Trophoblast cell (in vitro differentiated cells and primary cell): ENCODE measurements at regions not wholly inside any gene's neighbourhood (a gene's known extent, or its start where the extent isn't known, plus 50 kb on each side); places are given as distances from the start of the nearest gene placed in this dataset.

Source experiments
- DNase-seq, 2 donors: peaks; one replicate each; pipeline ENCODE4 v3.0.0-alpha.2; 2016
- H2AFZ ChIP-seq: 2 replicates; pipeline ENCODE4 v1.6.1; 2013; ENCODE audit warnings: low read length, moderate library complexity, mild to moderate bottlenecking; ENCODE audit not compliant: insufficient read depth, poor library complexity
- H2AK5ac ChIP-seq: 2 replicates; pipeline ENCODE4 v1.6.1; 2013; ENCODE audit warnings: mild to moderate bottlenecking, low read length
- H2BK120ac ChIP-seq: 2 replicates; pipeline ENCODE4 v1.6.1; 2013; ENCODE audit warnings: low read length, mild to moderate bottlenecking, moderate library complexity; ENCODE audit not compliant: insufficient read depth, poor library complexity
- H2BK12ac ChIP-seq: 2 replicates; pipeline ENCODE4 v1.6.1; 2013; ENCODE audit warnings: mild to moderate bottlenecking, low read length, moderate library complexity
- H2BK5ac ChIP-seq: 2 replicates; pipeline ENCODE4 v1.6.1; 2013; ENCODE audit warnings: low read length, low read depth, moderate library complexity, mild to moderate bottlenecking; ENCODE audit not compliant: poor library complexity
- H3K14ac ChIP-seq: 2 replicates; pipeline ENCODE4 v1.6.1; 2013; ENCODE audit warnings: mild to moderate bottlenecking, low read length
- H3K18ac ChIP-seq: 2 replicates; pipeline ENCODE4 v1.6.1; 2013; ENCODE audit warnings: mild to moderate bottlenecking, low read length
- H3K23ac ChIP-seq: 2 replicates; pipeline ENCODE4 v1.6.1; 2013; ENCODE audit warnings: low read length
- H3K27ac ChIP-seq: 2 replicates; pipeline ENCODE4 v1.5.1; 2013; ENCODE audit warnings: low read depth, mild to moderate bottlenecking, inconsistent platforms, low read length, moderate library complexity
- H3K27me3 ChIP-seq: 2 replicates; pipeline ENCODE4 v1.6.1; 2013; ENCODE audit warnings: inconsistent platforms, mild to moderate bottlenecking, low read length, moderate library complexity; ENCODE audit not compliant: insufficient read depth
- H3K36me3 ChIP-seq, 2 experiments: 1 replicate in 1 of 2; 2 replicates in 1 of 2; pipeline ENCODE4 v1.6.1; 2013; ENCODE audit warnings: low read length in 2 of 2, mild to moderate bottlenecking in 2 of 2, moderate library complexity in 1 of 2; ENCODE audit not compliant: insufficient read depth in 2 of 2, control insufficient read depth in 1 of 2
- H3K4ac ChIP-seq: 2 replicates; pipeline ENCODE4 v1.6.1; 2013; ENCODE audit warnings: low read depth, mild to moderate bottlenecking, low read length, moderate library complexity
- H3K4me1 ChIP-seq, 2 experiments: 1 replicate in 1 of 2; 2 replicates in 1 of 2; pipeline ENCODE4 v1.6.1; 2013; ENCODE audit warnings: low read length in 2 of 2, mild to moderate bottlenecking in 2 of 2, moderate library complexity in 1 of 2; ENCODE audit not compliant: insufficient read depth in 2 of 2, control insufficient read depth in 1 of 2
- H3K4me2 ChIP-seq: 2 replicates; pipeline ENCODE4 v1.6.1; 2013; ENCODE audit warnings: inconsistent platforms, mild to moderate bottlenecking, low read length, moderate library complexity
- H3K4me3 ChIP-seq: 2 replicates; pipeline ENCODE4 v1.5.1; 2013; ENCODE audit warnings: mild to moderate bottlenecking, low read depth, low read length, inconsistent platforms
- H3K79me1 ChIP-seq: one replicate; pipeline ENCODE4 v1.6.1; 2013; ENCODE audit warnings: low read length
- H3K79me2 ChIP-seq: 2 replicates; pipeline ENCODE4 v1.6.1; 2013; ENCODE audit warnings: low read length, mild to moderate bottlenecking; ENCODE audit not compliant: control insufficient read depth, insufficient read depth, poor library complexity
- H3K9ac ChIP-seq: 2 replicates; pipeline ENCODE4 v1.6.1; 2013; ENCODE audit warnings: mild to moderate bottlenecking, low read length
- H3K9me3 ChIP-seq: 2 replicates; pipeline ENCODE4 v1.6.1; 2013; ENCODE audit warnings: low read depth, mild to moderate bottlenecking, control low read depth, inconsistent platforms, low read length; ENCODE audit not compliant: insufficient read depth
- H4K12ac ChIP-seq: 2 replicates; pipeline ENCODE4 v1.6.1; 2013; ENCODE audit warnings: low read depth, mild to moderate bottlenecking, low read length, moderate library complexity
- H4K8ac ChIP-seq: 2 replicates; pipeline ENCODE4 v1.6.1; 2013; ENCODE audit warnings: low read depth, mild to moderate bottlenecking, low read length, moderate library complexity
- H4K91ac ChIP-seq: one replicate; pipeline ENCODE4 v1.6.1; 2013; ENCODE audit warnings: low read depth, mild to moderate bottlenecking, low read length, moderate library complexity
- WGBS: extraction: QIAGEN DNeasy Blood & Tissue Kit; methylation state at CpG from one replicate; pipeline ENCODE4 v1.1.7; 2013; ENCODE audit warnings: missing lambda C conversion rate; ENCODE audit not compliant: insufficient read length, insufficient coverage; ENCODE audit errors: extremely low coverage; 5-methylcytosine and 5-hydroxymethylcytosine counted together

DNA sequence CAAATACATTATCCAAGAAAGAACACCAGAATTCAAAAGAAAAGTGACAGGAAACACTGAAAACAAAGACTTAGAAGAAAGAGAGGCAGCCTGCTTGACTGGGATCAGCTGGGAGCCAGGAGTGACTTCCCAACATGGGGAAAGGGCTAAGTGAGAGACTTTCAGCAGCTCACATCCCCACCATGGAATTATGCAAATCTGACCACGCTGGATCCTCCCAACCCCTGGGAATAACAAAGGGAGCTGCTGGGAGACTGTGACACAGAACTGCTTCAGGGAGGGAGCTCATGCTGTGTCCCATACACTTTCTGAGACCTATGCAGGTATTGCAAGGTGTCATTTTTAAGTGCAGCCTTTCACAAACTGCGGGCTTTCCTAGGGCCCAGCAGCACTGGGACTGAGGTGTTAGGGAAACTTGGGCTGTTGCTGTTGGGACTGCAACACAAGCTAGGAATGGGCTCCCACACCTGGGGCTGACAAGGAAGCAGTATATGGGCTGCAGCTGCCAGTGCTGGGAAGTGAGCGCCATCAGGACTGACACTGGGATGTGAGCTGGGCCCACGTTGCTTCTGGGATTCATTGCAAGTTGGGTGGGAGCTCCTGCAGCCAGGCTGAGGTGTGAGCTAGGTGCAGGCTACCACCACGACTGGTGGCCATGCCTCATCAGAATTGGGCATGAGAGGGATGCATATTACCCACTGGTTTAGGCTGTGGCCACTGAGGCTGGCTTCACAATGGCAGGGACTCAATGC lies 139.1 kb downstream of the KDR start:
- Histone ChIP-seq H2BK12ac (no peak overlapping the region), H3K4me2 (no peak overlapping the region), H3K9me3 (peaks cover 2% of the 10 kb centered on the region), H4K12ac (no peak overlapping the region), H3K4me3 (no peak overlapping the region), H3K79me2 (no peaks in the 10 kb centered on the region), H3K18ac (no peak overlapping the region), H3K14ac (no peak overlapping the region), H4K91ac (no peak overlapping the region), H3K27me3 (no peaks in the 10 kb centered on the region), H3K27ac (no peak overlapping the region), H2BK5ac (no peak overlapping the region), H4K8ac (no peak overlapping the region), H2AK5ac (no peak overlapping the region), H3K79me1 (no peaks in the 10 kb centered on the region), H3K23ac (no peak overlapping the region), H3K9ac (no peak overlapping the region), H2BK120ac (no peak overlapping the region), H3K4ac (no peak overlapping the region), H2AFZ (no peak overlapping the region), H3K4me1 (no peaks in the 10 kb centered on the region), H3K36me3 (no peaks in the 10 kb centered on the region)
- no peak for DNase-seq
- no CpG with 5 or more reads among the region's 5 CpGs for WGBS

DNA sequence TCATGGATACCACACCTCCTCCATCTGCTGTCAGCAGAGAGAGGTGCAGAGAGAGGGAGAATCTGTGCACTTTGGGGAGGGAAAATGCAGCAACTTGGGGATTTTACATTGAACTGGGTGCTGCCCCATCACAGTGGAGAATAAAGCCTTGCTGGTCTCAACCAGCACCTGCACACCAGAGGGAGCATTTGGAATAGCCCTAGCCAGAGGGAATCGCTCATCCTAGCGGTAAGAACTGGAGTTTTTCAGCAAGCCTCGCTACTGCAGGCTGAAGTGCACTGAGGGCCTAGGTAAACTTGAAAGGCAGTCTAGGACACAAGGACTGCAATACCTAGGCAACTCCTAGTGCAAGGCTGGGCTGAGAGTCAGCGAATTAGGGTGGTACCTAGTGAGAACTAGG lies 148.7 kb downstream of the KDR start:
- H4K12ac ChIP-seq: no peak overlapping the region
- no peak for DNase-seq
- WGBS: no CpG with 5 or more reads among the region's 4 CpGs

DNA sequence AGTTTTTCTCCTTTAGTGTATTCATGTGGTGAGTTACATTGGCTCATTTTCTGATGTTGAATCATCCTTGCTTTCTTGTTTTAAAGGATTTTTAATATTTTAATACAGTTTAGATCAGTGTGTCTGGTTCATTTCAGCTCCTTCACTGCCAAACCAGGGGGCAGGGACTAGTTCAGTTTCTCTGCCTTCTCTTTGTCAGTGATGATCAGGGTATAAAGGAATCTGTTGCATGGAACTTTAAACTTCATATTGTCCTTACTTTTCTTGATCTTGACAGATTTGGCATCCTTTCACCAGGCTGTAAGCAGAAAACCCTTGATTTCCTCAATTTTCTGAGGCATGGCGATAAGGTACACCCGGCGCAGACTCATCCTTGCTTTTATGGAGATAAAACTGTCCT lies 149.4 kb downstream of the KDR start:
- Histone ChIP-seq H2BK5ac (no peak overlapping the region), H3K18ac (no peak overlapping the region), H3K9me3 (no peaks in the 10 kb centered on the region), H3K9ac (no peak overlapping the region), H3K14ac (no peak overlapping the region), H4K91ac (no peak overlapping the region), H3K79me2 (no peaks in the 10 kb centered on the region), H3K79me1 (no peaks in the 10 kb centered on the region), H2AK5ac (no peak overlapping the region), H2BK12ac (no peak overlapping the region), H2BK120ac (no peak overlapping the region), H4K8ac (no peak overlapping the region), H3K4me1 (no peaks in the 10 kb centered on the region), H3K4me2 (no peak overlapping the region), H4K12ac (no peak overlapping the region), H3K23ac (no peak overlapping the region), H3K36me3 (no peaks in the 10 kb centered on the region), H3K4me3 (no peak overlapping the region), H3K27me3 (no peaks in the 10 kb centered on the region), H3K4ac (no peak overlapping the region), H2AFZ (no peak overlapping the region), H3K27ac (no peak overlapping the region)
- DNase-seq: no peak
- no CpG with 5 or more reads among the region's 3 CpGs for WGBS

More for the DNA sequence above, 148.7 kb downstream of the KDR start:
- Histone ChIP-seq H3K9me3 (no peaks in the 10 kb centered on the region), H3K27me3 (no peaks in the 10 kb centered on the region), H3K4me2 (no peak overlapping the region), H3K14ac (no peak overlapping the region), H3K9ac (no peak overlapping the region), H3K18ac (no peak overlapping the region), H3K4ac (no peak overlapping the region), H3K4me1 (no peaks in the 10 kb centered on the region), H2BK120ac (no peak overlapping the region), H3K4me3 (no peak overlapping the region), H2BK5ac (no peak overlapping the region), H2AFZ (no peak overlapping the region), H3K79me2 (no peaks in the 10 kb centered on the region), H4K91ac (no peak overlapping the region), H4K8ac (no peak overlapping the region), H3K23ac (no peak overlapping the region), H3K27ac (no peak overlapping the region), H2AK5ac (no peak overlapping the region), H3K36me3 (no peaks in the 10 kb centered on the region), H2BK12ac (no peak overlapping the region), H3K79me1 (no peaks in the 10 kb centered on the region)

DNA sequence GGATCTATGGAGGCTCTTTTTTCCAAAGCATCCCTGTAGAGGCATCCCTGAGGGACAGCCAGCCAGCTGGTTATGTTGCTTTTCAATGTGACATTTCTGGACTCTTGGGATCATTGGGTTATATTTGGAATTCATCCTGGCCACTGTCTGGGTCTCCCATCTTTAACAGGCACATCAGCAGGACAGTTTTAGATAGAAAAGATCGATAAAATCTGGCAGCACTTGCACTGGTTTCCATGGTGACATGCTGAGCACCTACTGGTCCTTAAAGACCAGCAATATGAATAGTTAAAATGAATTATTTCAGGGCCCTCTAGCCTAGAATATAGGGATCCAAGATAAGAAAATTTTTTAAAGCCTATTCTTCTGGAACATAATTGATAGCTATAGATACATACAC lies 151.6 kb downstream of the KDR start:
- H3K9me3 ChIP-seq: no peaks in the 10 kb centered on the region
- H3K27me3 ChIP-seq: no peaks in the 10 kb centered on the region
- H3K36me3 ChIP-seq: no peaks in the 10 kb centered on the region
- no peak overlapping the region for H3K9ac ChIP-seq
- H3K4ac ChIP-seq: no peak overlapping the region
- no peaks in the 10 kb centered on the region for H3K79me2 ChIP-seq
- no peak overlapping the region for H2BK120ac ChIP-seq
- H4K8ac ChIP-seq: no peak overlapping the region
- no peak overlapping the region for H3K23ac ChIP-seq
- H2AFZ ChIP-seq: no peak overlapping the region
- H3K79me1 ChIP-seq: no peaks in the 10 kb centered on the region
- no CpG with 5 or more reads among the region's 1 CpG for WGBS
- H3K14ac ChIP-seq: no peak overlapping the region
- H2BK12ac ChIP-seq: no peak overlapping the region
- no peak overlapping the region for H4K91ac ChIP-seq
- H4K12ac ChIP-seq: no peak overlapping the region
- H3K4me2 ChIP-seq: no peak overlapping the region
- no peak overlapping the region for H3K27ac ChIP-seq
- no peaks in the 10 kb centered on the region for H3K4me1 ChIP-seq
- H2BK5ac ChIP-seq: no peak overlapping the region
- H3K4me3 ChIP-seq: no peak overlapping the region
- DNase-seq: no peak
- H3K18ac ChIP-seq: no peak overlapping the region
- H2AK5ac ChIP-seq: no peak overlapping the region
